ENCODE measurements at regions not wholly inside any gene's neighbourhood (a gene's known extent, or its start where the extent isn't known, plus 50 kb on each side); places are given as distances from the start of the nearest gene placed in this dataset.

GRCh38 chr12:7582796-7583195, 79.2 kb upstream of the CD163 start:
- H3K79me2 ChIP-seq (ENCODE audit: control insufficient read depth, insufficient read depth, low read length), result no peaks in the 10 kb centered on the region
- ChIA-PET CTCF (interaction anchor here (1.0 to 1.4 kb wide), 2 partner anchors 8 to 38 kb away, joined by 3 to 4 read pairs; no protein-coding TSS in a partner anchor), POLR2A (no interaction called here)
- H3K4me1 ChIP-seq (ENCODE audit: control insufficient read depth, extremely low read depth, insufficient read depth, low read length), result no peaks in the 10 kb centered on the region
- H3K4me3 ChIP-seq (replicated peaks in 1 of 3; ENCODE audit: insufficient read depth in 1 of 3, low read depth in 1 of 3, low read length in 3 of 3), result no peak overlapping the region
- no peaks in the 10 kb centered on the region for H4K20me1 ChIP-seq (replicated peaks; ENCODE audit: control insufficient read depth, extremely low read depth, insufficient read depth, low read length)
- dilution Hi-C loops (cut with MboI; ENCODE audit: extremely low pct_ligation_motif_present, low sequenced_read_pairs), result no loop called here
- H3K9ac ChIP-seq (replicated peaks; ENCODE audit: extremely low read depth, insufficient read depth, low read length), result no peak overlapping the region
- TF ChIP-seq POLR2A (IDR thresholded peaks at IDR 0.05; ENCODE audit: low read depth, low read length) (no peak), POLR2AphosphoS5 (IDR thresholded peaks at IDR 0.05; ENCODE audit: insufficient read depth, low read depth, low read length) (no peak), FOS (IDR thresholded peaks at IDR 0.05; ENCODE audit: borderline replicate concordance, insufficient read depth, low read length) (no peak)
- TF ChIP-seq, protein P1, sequence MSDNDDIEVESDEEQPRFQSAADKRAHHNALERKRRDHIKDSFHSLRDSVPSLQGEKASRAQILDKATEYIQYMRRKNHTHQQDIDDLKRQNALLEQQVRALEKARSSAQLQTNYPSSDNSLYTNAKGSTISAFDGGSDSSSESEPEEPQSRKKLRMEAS (IDR thresholded peaks at IDR 0.05; ENCODE audit: insufficient read depth, insufficient read length), result no peak
- TF ChIP-seq, protein P2, sequence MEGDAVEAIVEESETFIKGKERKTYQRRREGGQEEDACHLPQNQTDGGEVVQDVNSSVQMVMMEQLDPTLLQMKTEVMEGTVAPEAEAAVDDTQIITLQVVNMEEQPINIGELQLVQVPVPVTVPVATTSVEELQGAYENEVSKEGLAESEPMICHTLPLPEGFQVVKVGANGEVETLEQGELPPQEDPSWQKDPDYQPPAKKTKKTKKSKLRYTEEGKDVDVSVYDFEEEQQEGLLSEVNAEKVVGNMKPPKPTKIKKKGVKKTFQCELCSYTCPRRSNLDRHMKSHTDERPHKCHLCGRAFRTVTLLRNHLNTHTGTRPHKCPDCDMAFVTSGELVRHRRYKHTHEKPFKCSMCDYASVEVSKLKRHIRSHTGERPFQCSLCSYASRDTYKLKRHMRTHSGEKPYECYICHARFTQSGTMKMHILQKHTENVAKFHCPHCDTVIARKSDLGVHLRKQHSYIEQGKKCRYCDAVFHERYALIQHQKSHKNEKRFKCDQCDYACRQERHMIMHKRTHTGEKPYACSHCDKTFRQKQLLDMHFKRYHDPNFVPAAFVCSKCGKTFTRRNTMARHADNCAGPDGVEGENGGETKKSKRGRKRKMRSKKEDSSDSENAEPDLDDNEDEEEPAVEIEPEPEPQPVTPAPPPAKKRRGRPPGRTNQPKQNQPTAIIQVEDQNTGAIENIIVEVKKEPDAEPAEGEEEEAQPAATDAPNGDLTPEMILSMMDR (IDR thresholded peaks at IDR 0.05; ENCODE audit: extremely low read depth in 1 of 2, insufficient read depth in 1 of 2, low read depth in 1 of 2, low read length in 2 of 2), result no peak
- H3K4me2 ChIP-seq (ENCODE audit: insufficient read depth, low read length), result no peak overlapping the region
- no TSS peak for BruUV-seq (replicated peaks)
- DNase-seq (ENCODE audit: low read depth, low spot score), result no peak
- H2AFZ ChIP-seq (ENCODE audit: low read depth, low read length), result no peak overlapping the region
- H3K27ac ChIP-seq (ENCODE audit: insufficient read depth, low read depth, low read length), result no peak overlapping the region
- H3K9me3 ChIP-seq (replicated peaks; ENCODE audit: control insufficient read depth, insufficient read depth, low read length), result no peaks in the 10 kb centered on the region
- H3K27me3 ChIP-seq (ENCODE audit: control insufficient read depth in 2 of 2, insufficient read depth in 2 of 2, low read length in 2 of 2), result peaks cover 0 to 3% of the 10 kb centered on the region in 2 experiments
- no peaks in the 10 kb centered on the region for H3K36me3 ChIP-seq (ENCODE audit: control insufficient read depth in 2 of 2, extremely low read depth in 1 of 2, insufficient read depth in 2 of 2, low read length in 2 of 2)
- H3K9me1 ChIP-seq (replicated peaks; ENCODE audit: control insufficient read depth, extremely low read depth, insufficient read depth, low read length), result no peaks in the 10 kb centered on the region
- FAIRE-seq, result no peak
- intact Hi-C loops (cut with micrococcal nuclease), result no loop called here

GRCh38 chr12:7581625-7582024, 78.0 kb upstream of the CD163 start:
- H3K4me1 ChIP-seq (ENCODE audit: control insufficient read depth, extremely low read depth, insufficient read depth, low read length), result no peaks in the 10 kb centered on the region
- no peaks in the 10 kb centered on the region for H3K79me2 ChIP-seq (ENCODE audit: control insufficient read depth, insufficient read depth, low read length)
- H2AFZ ChIP-seq (ENCODE audit: low read depth, low read length), result no peak overlapping the region
- no peaks in the 10 kb centered on the region for H3K36me3 ChIP-seq (ENCODE audit: control insufficient read depth in 2 of 2, extremely low read depth in 1 of 2, insufficient read depth in 2 of 2, low read length in 2 of 2)
- DNase-seq (ENCODE audit: low read depth, low spot score), result no peak
- H3K9ac ChIP-seq (replicated peaks; ENCODE audit: extremely low read depth, insufficient read depth, low read length), result no peak overlapping the region
- ChIA-PET POLR2A (no interaction called here), CTCF (no interaction called here)
- H3K4me3 ChIP-seq (replicated peaks in 1 of 3; ENCODE audit: insufficient read depth in 1 of 3, low read depth in 1 of 3, low read length in 3 of 3), result no peak overlapping the region
- dilution Hi-C loops (cut with MboI; ENCODE audit: extremely low pct_ligation_motif_present, low sequenced_read_pairs), result no loop called here
- TF ChIP-seq, protein P2 (IDR thresholded peaks at IDR 0.05; ENCODE audit: extremely low read depth in 1 of 2, insufficient read depth in 1 of 2, low read depth in 1 of 2, low read length in 2 of 2), result no peak
- TF ChIP-seq POLR2AphosphoS5 (IDR thresholded peaks at IDR 0.05; ENCODE audit: insufficient read depth, low read depth, low read length) (no peak), MYC (IDR thresholded peaks at IDR 0.05; ENCODE audit: low read depth, low read length) (no peak), EZH2 (IDR thresholded peaks at IDR 0.05; ENCODE audit: borderline replicate concordance, low read depth, low read length, severe bottlenecking) (no peak), FOS (IDR thresholded peaks at IDR 0.05; ENCODE audit: borderline replicate concordance, insufficient read depth, low read length) (no peak), GATA2 (IDR thresholded peaks at IDR 0.05; ENCODE audit: insufficient read depth, insufficient read length, low read depth, low read length) (no peak), POLR2A (IDR thresholded peaks at IDR 0.05; ENCODE audit: low read depth, low read length) (no peak), JUN (IDR thresholded peaks at IDR 0.05; ENCODE audit: borderline replicate concordance, insufficient read depth, insufficient read length, low read depth) (no peak)
- TF ChIP-seq, protein P1 (IDR thresholded peaks at IDR 0.05; ENCODE audit: insufficient read depth, insufficient read length), result no peak
- no TSS peak for BruUV-seq (replicated peaks)
- no peaks in the 10 kb centered on the region for H4K20me1 ChIP-seq (replicated peaks; ENCODE audit: control insufficient read depth, extremely low read depth, insufficient read depth, low read length)
- no peaks in the 10 kb centered on the region for H3K9me3 ChIP-seq (replicated peaks; ENCODE audit: control insufficient read depth, insufficient read depth, low read length)
- H3K9me1 ChIP-seq (replicated peaks; ENCODE audit: control insufficient read depth, extremely low read depth, insufficient read depth, low read length), result no peaks in the 10 kb centered on the region
- no peak overlapping the region for H3K4me2 ChIP-seq (ENCODE audit: insufficient read depth, low read length)
- no peak overlapping the region for H3K27ac ChIP-seq (ENCODE audit: insufficient read depth, low read depth, low read length)
- FAIRE-seq, result no peak
- intact Hi-C loops (cut with micrococcal nuclease), result no loop called here
- H3K27me3 ChIP-seq (ENCODE audit: control insufficient read depth in 2 of 2, insufficient read depth in 2 of 2, low read length in 2 of 2), result peaks cover 0 to 5% of the 10 kb centered on the region in 2 experiments
